ENCODE measurements at regions not wholly inside any gene's neighbourhood (a gene's known extent, or its start where the extent isn't known, plus 50 kb on each side); places are given as distances from the start of the nearest gene placed in this dataset.

DNA sequence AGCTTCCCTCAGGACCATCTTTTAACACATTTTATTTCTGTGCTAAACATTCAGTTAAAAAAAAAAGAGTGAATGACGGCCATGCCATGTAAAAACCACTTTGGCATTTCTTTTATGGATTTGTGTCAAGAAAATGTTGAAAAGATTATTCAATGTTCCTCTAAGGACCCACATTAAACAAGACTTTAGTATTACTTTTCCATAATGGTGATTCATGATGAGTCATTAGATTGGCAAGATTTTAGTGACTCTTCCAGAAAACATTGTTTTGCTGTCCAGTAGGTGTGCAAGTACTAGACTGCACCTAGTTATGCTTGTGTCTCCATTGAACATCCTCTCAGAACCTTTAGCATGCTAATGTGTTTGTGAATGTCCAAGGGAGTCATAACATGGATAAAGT, 748.6 kb downstream of the STPG2 start:
- TF ChIP-seq CTCF (conservative IDR thresholded peaks at IDR 0.05), result no peak
- no peak for TF ChIP-seq ZFX (IDR thresholded peaks at IDR 0.05)
